BJ (cell line): ENCODE measurements at regions not wholly inside any gene's neighbourhood (a gene's known extent, or its start where the extent isn't known, plus 50 kb on each side); places are given as distances from the start of the nearest gene placed in this dataset.

Experiments used
- CTCF ChIA-PET: fragments of 350-600 bp; formaldehyde crosslinking; extraction: SDS; loops from one replicate; lab custom pipeline; 2021; ENCODE audit warnings: antibody characterized with exemption, inconsistent platforms; lab: Yijun Ruan, JAX
- POLR2A ChIA-PET: fragments of 300-600 bp; sonication (Branson Sonifier 250); formaldehyde crosslinking; extraction: SDS; loops from one replicate; lab custom pipeline; 2021; ENCODE audit warnings: antibody characterized with exemption; lab: Charles Lee
- DNase-seq: peaks from one replicate; pipeline ENCODE4 v3.0.0-alpha.2; 2011; ENCODE audit warnings: low read depth
- H3K27me3 ChIP-seq: 2 replicates; pipeline ENCODE4 v1.6.0; 2011; ENCODE audit warnings: low read length; ENCODE audit not compliant: control insufficient read depth, insufficient read depth
- H3K36me3 ChIP-seq: 2 replicates; pipeline ENCODE4 v1.5.1; 2011; ENCODE audit warnings: low read length; ENCODE audit not compliant: control insufficient read depth, insufficient read depth
- H3K4me3 ChIP-seq: 2 replicates; pipeline ENCODE4 v1.5.1; 2011; ENCODE audit warnings: low read depth, mild to moderate bottlenecking, control low read depth, low read length
- CTCF ChIP-seq: IDR thresholded peaks from 2 replicates; pipeline ENCODE4 v1.5.1; 2011; ENCODE audit warnings: low read depth, mild to moderate bottlenecking, control low read depth, inconsistent platforms, low read length, moderate library complexity; ENCODE audit not compliant: insufficient read depth

- POLR2A ChIA-PET = no interaction called here
- no peak overlapping the region for H3K4me3 ChIP-seq
These were observed 314.8 kb downstream of the PDHA2 start for GRCh38 chr4:96154676-96155075.

GRCh38 chr4:96162636-96163035 lies 322.7 kb downstream of the PDHA2 start:
- Histone ChIP-seq H3K27me3 (no peaks in the 10 kb centered on the region), H3K36me3 (no peaks in the 10 kb centered on the region), H3K4me3 (no peak overlapping the region)
- DNase-seq = no peak
- POLR2A ChIA-PET = no interaction called here
- CTCF ChIA-PET = no interaction called here
- TF ChIP-seq CTCF = no peak

More at GRCh38 chr4:96154676-96155075, 314.8 kb downstream of the PDHA2 start:
- H3K36me3 ChIP-seq = no peaks in the 10 kb centered on the region
- CTCF ChIA-PET = no interaction called here
- H3K27me3 ChIP-seq = no peaks in the 10 kb centered on the region
- no peak for TF ChIP-seq CTCF
- no peak for DNase-seq

GRCh38 chr4:96164814-96165351 lies 325.0 kb downstream of the PDHA2 start:
- Histone ChIP-seq H3K27me3 (no peaks in the 10 kb centered on the region), H3K36me3 (no peaks in the 10 kb centered on the region), H3K4me3 (no peak overlapping the region)
- CTCF ChIA-PET = no interaction called here
- DNase-seq = peak; percentile 14
- POLR2A ChIA-PET = no interaction called here
- TF ChIP-seq CTCF = no peak

- ChIA-PET CTCF (no interaction called here), POLR2A (no interaction called here)
- Histone ChIP-seq H3K36me3 (no peaks in the 10 kb centered on the region), H3K4me3 (no peak overlapping the region), H3K27me3 (no peaks in the 10 kb centered on the region)
- no peak for TF ChIP-seq CTCF
- no peak for DNase-seq
These were observed 326.9 kb downstream of the PDHA2 start for GRCh38 chr4:96166806-96167205.

- H3K27me3 ChIP-seq = no peaks in the 10 kb centered on the region
- CTCF ChIA-PET = no interaction called here
- H3K4me3 ChIP-seq = no peak overlapping the region
- H3K36me3 ChIP-seq = no peaks in the 10 kb centered on the region
- POLR2A ChIA-PET = no interaction called here
- no peak for DNase-seq
- TF ChIP-seq CTCF = no peak
These were observed 330.3 kb downstream of the PDHA2 start for GRCh38 chr4:96170198-96170597.
